GM21825 (cell line): ENCODE measurements at regions not wholly inside any gene's neighbourhood (a gene's known extent, or its start where the extent isn't known, plus 50 kb on each side); places are given as distances from the start of the nearest gene placed in this dataset.

Experiments used
- ATAC-seq: cut with Tn5 transposase; IDR thresholded peaks from one replicate; pipeline ENCODE4 v1.9.1; 2021; ENCODE audit warnings: mild to moderate bottlenecking, moderate library complexity; ENCODE audit not compliant: unreplicated experiment

DNA sequence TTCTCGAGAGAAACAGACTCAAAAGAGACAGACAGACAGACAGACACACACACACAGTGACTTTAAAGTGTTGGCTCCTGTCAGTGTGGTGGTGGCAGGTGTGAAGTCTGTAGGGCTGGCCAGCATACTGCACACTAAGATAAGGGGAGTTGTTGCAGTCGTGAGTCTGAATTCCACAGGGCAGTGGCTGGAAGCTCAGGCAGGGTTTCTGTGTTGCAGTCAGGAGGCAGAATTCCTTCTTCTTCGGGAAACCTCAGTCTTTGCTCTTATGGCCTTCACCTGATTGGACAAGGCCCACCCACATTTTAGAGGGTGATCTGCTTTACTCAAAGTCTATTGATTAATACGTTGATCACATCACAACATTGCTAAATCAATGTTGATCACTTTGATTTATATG lies 478.4 kb upstream of the HS6ST1 start:
- no peak for ATAC-seq

DNA sequence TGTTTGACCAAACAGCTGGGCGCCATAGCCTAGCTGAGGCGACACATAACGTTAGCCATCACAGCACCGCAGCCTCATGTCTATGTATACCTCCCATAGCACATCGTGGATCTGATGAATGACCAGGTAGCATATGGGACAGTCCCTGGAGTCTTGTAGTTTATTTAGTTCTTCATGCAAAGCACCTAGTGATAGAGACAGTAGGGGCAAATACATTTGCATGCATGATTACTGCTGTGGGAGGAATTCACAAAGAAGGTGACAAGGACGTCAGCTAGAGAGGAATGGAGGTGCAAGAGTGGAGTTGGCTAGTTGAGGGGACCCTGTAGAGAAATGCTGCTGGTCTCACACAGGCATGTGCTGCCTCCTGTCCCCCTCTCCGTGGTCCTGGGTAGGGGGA lies 478.9 kb upstream of the HS6ST1 start:
- no peak for ATAC-seq

DNA sequence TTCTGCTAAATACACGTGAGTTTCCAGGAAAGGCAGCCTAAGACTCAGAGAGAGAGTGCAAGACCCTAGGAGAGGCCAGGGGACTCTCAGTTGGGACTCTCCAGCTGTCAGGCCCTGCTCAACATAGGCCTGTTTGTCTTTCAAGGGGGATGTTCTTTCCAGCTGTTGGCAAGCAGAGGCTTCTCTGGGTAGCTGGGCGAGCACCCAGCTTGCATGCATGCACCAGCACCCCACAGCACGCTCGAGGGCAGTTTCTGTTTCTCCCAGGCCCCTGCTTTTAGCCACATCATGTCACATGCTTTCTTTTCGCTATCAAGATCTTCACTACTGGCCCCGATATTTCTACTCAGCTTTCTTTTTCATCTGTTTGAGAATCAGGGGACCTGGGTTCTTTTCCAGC lies 479.3 kb upstream of the HS6ST1 start:
- no peak for ATAC-seq

DNA sequence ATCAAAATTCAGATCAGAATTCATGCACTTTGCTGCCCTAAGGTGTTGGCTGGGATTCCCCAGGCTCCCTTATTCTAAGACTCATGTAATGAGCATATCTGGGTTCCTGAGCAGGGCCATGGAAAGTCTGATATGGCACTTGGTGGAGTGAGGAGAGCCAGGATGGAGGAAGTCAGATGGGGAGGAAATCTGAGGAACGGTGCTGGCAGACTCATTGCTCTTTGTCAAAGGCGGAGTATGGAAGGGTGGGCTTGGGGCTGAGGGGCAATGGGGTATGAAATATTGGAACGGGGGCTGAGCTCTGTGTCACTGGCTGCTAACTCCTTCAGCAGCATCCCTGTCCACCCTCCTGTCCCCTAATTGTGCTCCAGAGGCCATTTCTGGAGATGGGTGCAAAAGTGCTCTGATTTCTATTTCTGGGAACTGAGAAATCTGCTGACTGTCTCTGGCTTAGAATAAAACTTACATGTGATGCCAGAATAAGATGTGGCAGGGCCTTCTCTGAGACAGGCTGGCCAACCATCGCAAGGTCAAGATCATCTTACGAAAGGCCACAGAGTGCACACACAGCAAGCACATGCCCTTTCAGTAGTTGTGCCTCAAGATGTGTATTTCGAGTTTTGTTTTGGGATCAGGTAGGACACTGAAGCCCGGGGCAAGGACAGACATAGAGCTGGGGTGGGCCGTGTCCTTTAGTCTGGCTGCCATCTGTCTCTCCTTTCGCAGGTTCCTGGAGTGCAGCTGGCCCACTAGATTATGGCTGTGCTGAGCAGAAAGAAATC lies 480.0 kb upstream of the HS6ST1 start:
- ATAC-seq, result no peak

DNA sequence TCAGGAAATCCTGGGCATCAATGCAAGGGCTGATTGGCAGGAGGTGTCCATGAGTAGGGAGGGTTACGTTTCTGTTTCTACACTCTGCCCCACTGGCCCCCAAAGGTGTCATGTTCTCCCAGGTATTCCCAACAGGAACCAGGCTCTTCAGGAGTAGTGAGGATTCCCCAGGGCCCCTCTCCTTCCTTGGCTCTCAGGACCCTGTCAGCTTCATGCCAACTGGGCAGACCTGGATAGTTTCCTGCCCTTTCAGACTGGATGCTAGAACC lies 480.6 kb upstream of the HS6ST1 start:
- no peak for ATAC-seq

DNA sequence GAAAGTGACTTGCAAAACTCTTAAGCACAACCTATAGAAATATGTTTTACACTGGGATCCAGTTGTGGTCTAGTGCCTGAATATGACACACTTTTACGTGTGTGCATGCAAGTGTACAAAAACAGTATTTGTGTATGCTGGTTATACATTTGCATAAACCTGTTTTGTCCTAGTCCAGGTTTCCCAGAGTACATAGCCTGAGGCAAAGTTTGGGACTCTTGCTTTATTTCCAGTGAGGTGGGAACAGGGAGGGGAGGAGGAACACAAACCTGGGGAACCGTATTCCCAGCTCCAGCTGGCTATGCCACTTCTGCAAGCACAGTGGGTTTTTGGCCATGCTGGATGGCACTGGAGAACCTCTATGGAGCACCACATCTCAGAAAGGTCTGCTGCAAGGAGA lies 481.1 kb upstream of the HS6ST1 start:
- ATAC-seq, result no peak

DNA sequence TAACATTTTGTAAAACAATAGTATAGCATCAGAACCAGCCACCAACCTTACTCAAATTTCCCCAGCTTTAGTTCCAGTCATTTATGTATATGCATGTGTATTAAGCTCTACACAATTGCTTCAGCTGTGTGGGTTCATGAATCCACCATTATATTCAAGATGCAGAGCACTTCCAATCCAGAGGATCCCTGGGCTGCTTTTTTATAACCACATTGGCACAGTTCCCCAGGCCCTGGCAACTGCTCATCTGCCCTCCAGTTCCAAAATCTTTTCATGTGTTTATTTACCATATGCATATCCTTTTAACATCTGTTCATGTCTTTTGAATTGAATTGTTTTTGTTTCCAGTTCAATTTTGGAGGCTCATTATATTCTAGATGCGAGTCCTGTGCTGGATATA lies 482.9 kb upstream of the HS6ST1 start:
- no peak for ATAC-seq

DNA sequence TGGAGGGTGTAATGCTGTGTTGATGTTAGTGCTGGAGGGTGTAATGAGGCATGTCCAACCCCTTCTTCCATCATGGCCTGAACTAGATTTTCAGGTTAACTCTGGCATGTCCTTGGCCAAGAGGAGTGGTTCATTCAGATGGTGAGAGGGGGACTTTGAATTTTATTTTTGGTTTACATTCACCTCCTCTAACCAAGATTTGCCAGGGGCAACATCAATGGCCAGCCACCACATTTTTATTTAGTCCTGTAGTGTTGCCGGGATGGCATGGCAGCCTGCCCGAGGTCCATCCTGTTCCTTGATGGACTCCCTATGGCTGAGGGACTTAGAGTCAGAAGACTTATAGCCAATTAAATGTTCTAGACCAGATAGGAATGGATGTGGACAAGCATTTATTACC lies 484.6 kb upstream of the HS6ST1 start:
- ATAC-seq, result no peak

DNA sequence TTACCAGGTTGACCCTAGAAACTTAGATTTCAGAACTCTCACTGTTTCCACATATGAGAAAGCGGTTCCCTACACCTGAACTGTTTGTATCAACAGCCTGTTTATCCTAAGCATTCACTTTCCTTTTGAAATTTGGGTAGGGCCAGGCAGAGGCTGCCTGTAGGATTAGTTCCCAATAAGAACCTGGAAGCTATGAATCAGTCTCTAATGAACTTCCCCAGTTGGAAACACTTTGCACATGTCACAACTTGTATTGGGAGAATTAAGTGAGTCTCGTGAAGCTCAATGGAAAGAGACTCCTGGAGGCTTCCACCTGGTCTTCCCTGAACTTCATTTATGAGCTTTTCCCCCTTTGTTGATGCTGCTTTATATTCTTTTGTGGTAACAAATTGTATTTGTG lies 486.6 kb upstream of the HS6ST1 start:
- no peak for ATAC-seq

DNA sequence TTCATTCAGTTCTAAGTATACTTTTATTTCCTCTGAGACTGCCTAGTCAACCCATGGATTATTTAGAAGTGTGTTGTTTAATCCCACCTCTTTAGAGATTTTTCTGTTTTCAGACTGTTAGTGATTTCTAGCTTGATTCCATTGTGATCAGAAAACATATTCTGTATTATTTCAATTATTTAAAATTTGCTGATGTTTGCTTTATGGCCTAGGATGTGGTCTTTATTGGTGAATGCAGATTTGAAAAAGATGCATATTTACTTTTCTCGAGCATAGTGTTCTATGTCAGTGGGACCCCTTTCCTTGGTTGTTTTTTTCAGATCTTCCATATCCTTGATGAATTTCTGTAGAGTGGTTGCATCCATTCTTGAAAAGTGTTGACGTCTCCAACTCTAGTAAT lies 487.2 kb upstream of the HS6ST1 start:
- ATAC-seq, result no peak

DNA sequence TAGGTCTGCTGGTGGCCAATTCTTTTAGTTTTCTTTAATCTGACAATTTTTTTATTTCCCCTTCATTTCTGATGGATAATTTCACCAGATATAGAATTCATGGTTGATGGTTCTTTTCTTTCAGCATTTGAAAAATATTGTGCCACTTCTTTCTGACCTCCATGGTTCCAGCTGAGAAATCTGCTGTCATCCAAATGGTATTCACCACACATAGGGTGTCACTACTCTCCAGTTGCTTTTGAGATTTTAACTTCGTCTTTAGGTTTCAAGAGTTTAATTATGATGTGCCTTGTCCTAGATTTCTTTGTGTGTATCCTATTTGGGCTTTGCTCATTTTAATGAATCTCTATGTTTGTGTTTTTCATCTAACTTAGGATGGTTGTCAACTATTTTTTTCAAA lies 488.6 kb upstream of the HS6ST1 start:
- ATAC-seq, result no peak

DNA sequence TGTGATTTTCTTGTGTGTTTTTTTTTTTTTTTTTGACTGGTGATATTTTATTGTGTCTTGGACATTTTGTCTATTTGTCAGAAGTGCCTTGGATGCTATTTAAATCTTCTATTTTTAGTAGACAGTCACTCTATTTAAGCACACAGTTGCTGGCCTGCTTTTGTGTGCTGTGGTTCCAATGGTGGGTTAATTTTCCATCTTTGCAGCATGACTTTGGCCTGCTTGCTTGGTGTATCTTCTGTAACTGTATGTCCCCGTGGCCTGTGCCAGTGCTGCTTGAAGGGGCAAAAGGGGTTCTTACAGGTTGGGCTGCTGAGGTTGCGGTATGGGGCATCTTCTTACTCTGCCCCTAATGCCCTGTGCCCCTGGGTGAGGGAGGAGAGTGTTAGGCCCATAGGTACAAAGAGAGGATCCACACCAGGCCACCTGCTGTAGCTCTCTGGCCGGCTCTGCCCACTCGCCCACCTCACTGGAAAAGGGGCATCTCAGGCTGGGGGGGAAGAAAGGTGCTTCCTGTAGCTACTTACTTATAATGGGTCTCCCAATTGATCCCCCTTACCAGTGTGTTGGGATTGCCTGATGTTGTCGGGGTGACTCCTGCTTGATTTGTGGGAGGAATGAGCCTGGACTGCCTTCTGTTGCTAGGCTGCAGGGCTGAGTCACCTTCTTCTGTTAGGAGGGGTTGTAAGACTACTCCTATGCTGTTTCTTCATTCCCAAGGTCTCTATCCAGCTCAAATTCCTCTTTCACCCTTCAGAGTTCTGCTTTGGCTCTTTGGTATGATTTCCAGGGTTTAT lies 490.0 kb upstream of the HS6ST1 start:
- ATAC-seq, result no peak

DNA sequence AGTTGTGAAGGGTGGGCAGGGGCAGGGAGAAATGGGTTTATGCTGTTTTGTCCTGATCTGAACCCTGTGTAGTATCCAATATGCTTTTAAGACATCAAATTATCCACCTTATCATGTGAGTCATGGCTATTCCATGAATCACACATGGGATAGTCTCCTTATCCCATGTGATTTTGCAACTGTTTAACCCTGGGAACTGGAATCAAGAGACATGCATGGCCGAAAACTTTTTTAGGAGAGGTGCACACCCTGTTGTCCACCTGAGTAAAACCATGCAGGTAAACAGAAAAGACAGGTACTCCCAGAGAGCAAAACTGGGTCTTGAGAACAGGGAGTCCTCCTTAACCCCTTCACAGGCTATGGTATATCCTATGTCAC lies 490.6 kb upstream of the HS6ST1 start:
- no peak for ATAC-seq

DNA sequence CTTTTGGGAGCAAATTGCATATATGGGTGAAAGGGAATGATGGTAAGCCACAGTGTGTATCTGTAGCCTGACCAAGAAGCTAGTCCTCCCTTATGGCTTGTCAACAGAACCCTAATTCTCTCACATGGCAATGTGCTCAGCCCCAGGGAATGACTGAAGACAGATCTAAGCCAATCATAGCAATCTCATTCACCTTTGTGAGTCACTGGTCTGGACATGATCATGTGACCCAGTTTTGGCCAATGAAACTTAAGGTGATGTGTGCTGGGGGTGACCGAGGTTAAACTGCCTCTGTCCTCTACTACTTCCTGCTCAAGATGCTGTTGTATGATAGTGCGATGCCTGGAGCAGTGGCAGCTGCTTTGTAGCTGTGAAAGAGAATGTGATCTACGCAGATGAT lies 491.2 kb upstream of the HS6ST1 start:
- no peak for ATAC-seq

DNA sequence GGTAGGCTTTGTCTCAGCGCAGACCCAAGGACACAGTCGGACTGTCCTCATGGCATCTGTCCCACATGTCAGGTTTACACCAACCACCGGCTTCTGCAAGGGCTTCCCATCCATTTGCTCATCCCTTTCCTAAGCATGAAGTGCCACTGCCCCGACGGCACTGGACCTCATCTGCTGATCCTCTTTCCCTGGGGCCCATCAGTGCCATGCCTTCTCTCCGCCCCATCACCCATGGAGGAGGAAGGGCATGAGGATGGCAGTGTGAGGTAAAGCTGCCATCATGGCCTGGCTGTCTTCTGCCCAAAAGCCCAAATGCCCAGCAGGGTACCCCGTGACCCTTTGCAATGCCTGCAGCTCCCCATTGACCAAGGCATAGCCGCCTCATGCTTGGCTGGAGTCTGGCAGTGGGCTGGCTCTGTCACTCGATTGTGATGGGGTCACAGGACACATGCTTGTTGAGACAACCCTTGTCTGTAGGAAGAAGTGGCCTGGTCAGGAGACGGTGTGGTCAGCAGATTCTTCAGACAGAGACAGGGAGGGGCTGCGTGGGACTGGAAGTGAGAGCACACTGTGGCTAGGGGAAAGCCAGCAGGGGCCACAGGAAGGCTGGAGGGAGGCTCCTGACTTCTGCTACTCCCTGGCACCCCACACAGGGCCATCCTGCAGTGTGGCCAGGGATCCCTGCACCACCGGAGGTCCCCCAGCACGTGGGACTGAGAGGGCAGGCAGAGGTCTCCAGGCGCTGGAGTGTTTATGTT lies 493.7 kb upstream of the HS6ST1 start:
- no peak for ATAC-seq

DNA sequence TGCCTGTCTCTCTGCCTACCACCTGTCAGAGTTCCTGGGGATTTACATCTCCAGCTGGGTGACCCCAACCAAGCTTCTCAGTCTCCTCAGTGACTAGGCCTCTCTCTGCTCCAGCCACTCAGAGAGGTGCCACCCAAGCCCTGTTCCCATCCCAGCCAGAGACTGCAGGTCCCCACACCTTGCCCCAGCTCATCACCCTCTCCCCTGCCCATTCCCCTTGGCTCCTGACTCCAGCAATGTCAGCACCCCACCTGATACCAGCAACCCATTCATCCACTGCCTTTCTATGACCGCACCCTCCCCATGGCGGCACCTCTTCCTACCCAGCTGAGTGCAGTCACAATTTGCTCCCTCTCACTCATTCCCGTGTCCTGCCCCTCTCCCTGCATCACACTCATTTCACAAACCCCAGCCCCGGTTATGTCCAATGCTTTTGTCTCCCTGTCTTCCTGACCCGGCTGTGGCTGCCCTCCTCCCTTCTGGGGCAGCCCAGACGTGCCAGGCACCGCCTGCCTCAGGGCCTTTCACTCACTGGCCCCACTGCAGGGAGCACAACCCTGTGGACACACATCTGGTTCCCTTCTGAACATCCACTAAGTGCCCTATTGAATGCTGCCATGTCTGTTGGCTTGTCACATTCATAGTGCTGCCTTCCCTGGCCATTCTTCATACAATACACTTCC lies 494.8 kb upstream of the HS6ST1 start:
- ATAC-seq, result no peak

DNA sequence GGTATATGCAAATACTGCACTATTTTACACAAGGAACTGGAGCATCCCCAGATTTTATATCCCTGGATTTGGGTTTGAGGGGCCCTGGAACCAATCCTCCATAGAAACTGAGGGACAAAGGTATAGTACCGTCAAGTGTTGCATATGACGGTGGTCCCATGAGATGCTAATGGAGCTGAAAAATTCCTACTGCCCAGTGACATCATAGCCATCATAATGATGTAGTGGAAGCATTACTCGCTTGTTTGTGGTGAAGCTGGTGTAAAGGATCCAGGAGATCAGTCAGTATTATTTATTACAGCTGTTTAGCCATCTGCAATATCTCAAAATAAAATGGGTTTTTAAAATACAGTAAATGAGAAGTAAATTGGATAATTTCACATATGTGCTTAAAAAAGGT lies 496.6 kb upstream of the HS6ST1 start:
- ATAC-seq, result no peak

DNA sequence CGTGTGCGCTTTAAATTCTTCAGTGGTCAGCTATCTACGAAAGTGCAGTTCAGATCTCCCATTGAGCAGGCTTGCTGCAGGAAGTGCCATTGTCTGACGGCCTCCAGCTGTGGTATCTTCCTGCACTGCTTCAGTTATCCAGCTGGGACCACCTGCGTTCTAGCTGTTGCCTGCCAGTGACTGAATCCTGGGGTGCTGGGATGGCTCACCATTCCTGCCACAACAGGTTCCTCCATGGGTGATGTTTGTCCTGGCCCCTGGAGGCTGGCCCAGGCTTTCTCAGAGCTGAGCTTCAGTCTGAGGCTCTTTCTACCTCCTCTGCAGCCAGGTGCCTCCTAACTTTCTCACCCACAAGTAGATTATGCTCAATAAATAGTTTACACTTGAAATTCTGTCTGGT lies 498.5 kb upstream of the HS6ST1 start:
- ATAC-seq, result no peak

DNA sequence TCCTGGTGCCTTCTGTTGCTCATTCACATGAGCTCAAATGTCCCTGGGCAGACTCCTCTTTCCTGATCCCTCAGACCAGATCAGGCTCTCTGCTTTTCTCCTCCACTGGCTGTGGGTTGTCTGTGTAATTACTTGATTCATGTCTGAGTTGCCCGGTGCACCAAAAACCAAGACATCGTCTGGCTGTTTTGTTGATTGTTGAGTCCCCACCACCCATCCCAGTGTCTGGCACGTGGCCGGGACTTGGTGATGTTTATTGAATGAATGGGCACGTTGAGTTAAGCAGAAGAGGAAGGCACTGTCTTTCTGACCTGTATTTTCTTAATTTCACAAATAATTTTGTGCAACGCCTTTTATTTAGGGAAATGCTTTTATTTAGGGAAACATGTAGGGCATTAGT lies 499.1 kb upstream of the HS6ST1 start:
- ATAC-seq, result no peak

DNA sequence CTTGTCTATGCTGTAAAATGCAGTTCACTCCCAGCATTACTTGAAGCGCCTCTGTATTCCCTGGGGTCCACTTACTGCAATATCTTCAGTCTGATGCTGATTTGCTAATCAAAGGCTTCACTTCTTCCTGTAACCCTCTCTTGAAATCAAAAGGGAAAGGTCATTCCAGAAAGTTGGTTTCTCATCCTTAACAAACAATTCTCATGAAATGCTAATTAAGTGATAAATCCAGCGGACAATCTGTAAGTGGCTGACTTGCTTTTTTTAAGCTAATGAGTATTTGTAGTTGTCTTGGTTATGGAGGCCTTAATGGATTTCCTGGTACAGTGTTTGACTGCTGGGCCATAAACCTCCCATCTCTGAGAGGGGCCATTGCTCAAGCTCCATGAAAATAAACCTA lies 499.6 kb upstream of the HS6ST1 start:
- no peak for ATAC-seq

DNA sequence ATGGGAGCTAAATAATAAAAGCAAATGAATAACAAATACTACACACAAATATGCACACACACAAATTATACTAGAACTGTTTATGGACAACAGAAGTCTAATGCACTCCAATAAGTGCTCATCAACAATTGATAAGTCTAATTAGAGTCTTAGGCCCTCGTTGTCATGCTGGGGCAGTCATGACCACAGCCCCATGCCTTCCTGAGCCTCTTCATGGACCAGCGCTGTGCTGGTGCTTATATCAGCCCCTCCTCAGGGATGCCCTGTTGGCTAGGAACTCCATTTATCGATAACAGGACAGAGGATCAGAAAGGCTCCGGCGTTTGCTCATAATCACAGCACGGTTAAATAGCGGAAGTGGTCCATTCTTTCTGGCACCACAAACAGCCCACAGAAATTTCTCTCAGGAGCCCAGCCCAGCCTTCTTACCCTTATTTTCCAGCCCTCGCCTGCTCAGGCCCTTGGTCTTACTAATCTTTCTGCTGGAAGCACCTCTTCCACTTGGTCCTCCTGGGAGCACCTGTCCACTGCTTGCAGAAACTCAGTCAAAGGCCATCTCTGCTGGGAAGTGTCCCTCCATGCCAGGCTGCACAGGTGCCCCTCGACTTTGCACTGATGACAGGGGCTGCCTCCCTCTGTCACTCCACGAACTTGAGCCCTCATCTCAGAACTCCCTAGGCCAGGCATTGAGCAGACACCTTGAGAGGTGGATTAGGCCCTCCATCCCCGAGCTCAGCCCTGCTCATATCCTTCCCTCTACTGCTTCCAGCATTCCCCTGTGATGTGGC lies 500.2 kb upstream of the HS6ST1 start:
- no peak for ATAC-seq
